CD4-positive, CD25-positive, alpha-beta regulatory T cell (primary cell): ENCODE measurements at regions not wholly inside any gene's neighbourhood (a gene's known extent, or its start where the extent isn't known, plus 50 kb on each side); places are given as distances from the start of the nearest gene placed in this dataset.
"Not testable (repeated sequence)": the region's sequence is repeated elsewhere in the genome, so short reads cannot be mapped to it uniquely, and the experiment has no call there.

Source experiments
- ATAC-seq, 2 donors: fragments of 150-1000 bp; cut with Tn5 transposase; one replicate each; pipeline ENCODE4 v1.10.0; 2021; ENCODE audit warnings: low read depth in 2 of 2, moderate number of reproducible peaks in 2 of 2, moderate library complexity in 1 of 2
- DNase-seq, 3 donors: peaks; one replicate each; pipeline versions ENCODE4 v3.0.0 to v3.0.0-alpha.2; 2012 to 2022; ENCODE audit warnings: mixed read lengths in 1 of 3
- H3K27ac ChIP-seq: one replicate; pipeline ENCODE4 v1.7.0; 2013; ENCODE audit warnings: mild to moderate bottlenecking, low read length; ENCODE audit not compliant: insufficient read depth, poor library complexity, severe bottlenecking
- H3K27me3 ChIP-seq: one replicate; pipeline ENCODE4 v1.7.0; 2013; ENCODE audit warnings: low read length; ENCODE audit not compliant: control insufficient read depth, insufficient read depth
- H3K36me3 ChIP-seq: one replicate; pipeline ENCODE4 v1.7.0; 2013; ENCODE audit warnings: mild to moderate bottlenecking, low read length, moderate library complexity; ENCODE audit not compliant: control insufficient read depth, insufficient read depth
- H3K4me1 ChIP-seq: 2 replicates; pipeline ENCODE4 v1.7.0; 2013; ENCODE audit warnings: mild to moderate bottlenecking, low read length; ENCODE audit not compliant: insufficient read depth, control insufficient read depth, poor library complexity, severe bottlenecking
- H3K4me3 ChIP-seq: one replicate; pipeline ENCODE4 v1.7.0; 2013; ENCODE audit warnings: low read depth, mild to moderate bottlenecking, low read length, moderate library complexity
- H3K9me3 ChIP-seq, 2 experiments: 1 replicate in 1 of 2; 2 replicates in 1 of 2; pipeline ENCODE4 v1.7.0; 2013; ENCODE audit warnings: low read length in 2 of 2, mild to moderate bottlenecking in 1 of 2, moderate library complexity in 1 of 2; ENCODE audit not compliant: control insufficient read depth in 2 of 2
- H3K27ac Mint-ChIP-seq, 3 donors: one replicate each; pipeline ENCODE4 v1.8.0; 2020 to 2022; ENCODE audit warnings: mild to moderate bottlenecking in 3 of 3, mixed read lengths in 3 of 3, moderate library complexity in 2 of 3
- H3K27me3 Mint-ChIP-seq: one replicate; pipeline ENCODE4 v1.8.0; 2022; ENCODE audit warnings: mild to moderate bottlenecking, mixed read lengths
- H3K36me3 Mint-ChIP-seq: one replicate; pipeline ENCODE4 v1.8.0; 2020; ENCODE audit warnings: mixed read lengths
- H3K4me1 Mint-ChIP-seq, 4 donors: one replicate each; pipeline ENCODE4 v1.8.0; 2020 to 2022; ENCODE audit warnings: mixed read lengths in 4 of 4, mild to moderate bottlenecking in 1 of 4
- H3K4me3 Mint-ChIP-seq, 4 donors: one replicate each; pipeline ENCODE4 v1.8.0; 2020 to 2022; ENCODE audit warnings: mild to moderate bottlenecking in 4 of 4, mixed read lengths in 4 of 4, moderate library complexity in 3 of 4
- H3K9me3 Mint-ChIP-seq, 7 donors: one replicate each; pipeline ENCODE4 v1.8.0; 2020 to 2022; ENCODE audit warnings: mixed read lengths in 7 of 7, mild to moderate bottlenecking in 3 of 7, moderate library complexity in 2 of 7

GRCh38 chr6:67467341-67467740 lies 1167.7 kb upstream of the ADGRB3 start:
- Mint-ChIP-seq H3K4me1 (no peaks in the 10 kb centered on the region), H3K27me3 (no peaks in the 10 kb centered on the region), H3K27ac (no peak overlapping the region), H3K4me3 (no peak overlapping the region), H3K36me3 (no peaks in the 10 kb centered on the region), H3K9me3 (peaks cover 3 to 17% (median 7%) of the 10 kb centered on the region in 7 donors)
- Histone ChIP-seq H3K4me3 (no peak overlapping the region), H3K4me1 (no peaks in the 10 kb centered on the region), H3K27ac (no peak overlapping the region), H3K27me3 (no peaks in the 10 kb centered on the region), H3K36me3 (no peaks in the 10 kb centered on the region), H3K9me3 (no peaks in the 10 kb centered on the region)
- no peak for DNase-seq
- ATAC-seq = no peak

DNA sequence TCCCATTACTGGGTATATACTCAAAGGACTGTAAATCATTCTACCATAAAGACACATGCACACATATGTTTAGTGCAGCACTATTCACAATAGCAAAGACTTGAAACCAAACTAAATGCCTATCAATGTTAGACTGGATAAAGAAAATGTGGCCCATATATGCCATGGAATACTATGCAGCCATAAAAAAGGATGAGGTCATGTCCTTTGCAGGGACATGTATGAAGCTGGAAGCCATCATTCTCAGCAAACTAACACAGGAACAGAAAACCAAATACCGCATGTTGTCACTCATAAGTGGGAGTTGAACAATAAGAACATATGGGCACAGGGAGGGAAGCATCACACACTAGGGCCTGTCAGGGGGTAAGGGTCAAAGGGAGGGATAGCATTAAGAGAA lies 1172.4 kb upstream of the ADGRB3 start:
- ATAC-seq, DNase-seq, H3K4me3 Mint-ChIP-seq: not testable (repeated sequence)

GRCh38 chr6:67459556-67459955 lies 1175.5 kb upstream of the ADGRB3 start:
- Mint-ChIP-seq H3K4me1 (no peaks in the 10 kb centered on the region), H3K9me3 (peaks cover 0 to 41% (median 10%) of the 10 kb centered on the region in 7 donors), H3K36me3 (no peaks in the 10 kb centered on the region), H3K27me3 (no peaks in the 10 kb centered on the region), H3K27ac (no peak overlapping the region), H3K4me3 (no peak overlapping the region)
- Histone ChIP-seq H3K36me3 (no peaks in the 10 kb centered on the region), H3K4me1 (no peaks in the 10 kb centered on the region), H3K9me3 (peaks cover 10 to 24% of the 10 kb centered on the region in 2 experiments), H3K27ac (no peak overlapping the region), H3K4me3 (no peak overlapping the region), H3K27me3 (no peaks in the 10 kb centered on the region)
- no peak for DNase-seq
- ATAC-seq = no peak

More for the DNA sequence above, 1172.4 kb upstream of the ADGRB3 start:
- H3K36me3 Mint-ChIP-seq, H3K36me3 ChIP-seq, H3K4me1 Mint-ChIP-seq, H3K27me3 ChIP-seq, H3K4me3 ChIP-seq, H3K27ac ChIP-seq, H3K4me1 ChIP-seq, H3K27me3 Mint-ChIP-seq: not testable (repeated sequence)
- peaks cover 10 to 21% of the 10 kb centered on the region in 2 experiments for H3K9me3 ChIP-seq
- peaks cover 3 to 35% (median 17%) of the 10 kb centered on the region in 7 donors for H3K9me3 Mint-ChIP-seq
- peak overlapping the region in 1 of 3 donors; percentile 78 for H3K27ac Mint-ChIP-seq

- Mint-ChIP-seq H3K4me3 (no peak overlapping the region), H3K36me3 (no peaks in the 10 kb centered on the region), H3K27ac (no peak overlapping the region), H3K4me1 (no peaks in the 10 kb centered on the region), H3K27me3 (no peaks in the 10 kb centered on the region), H3K9me3 (peaks cover 2 to 46% (median 10%) of the 10 kb centered on the region in 7 donors)
- Histone ChIP-seq H3K4me1 (no peaks in the 10 kb centered on the region), H3K4me3 (no peak overlapping the region), H3K36me3 (no peaks in the 10 kb centered on the region), H3K9me3 (peaks cover 10 to 24% of the 10 kb centered on the region in 2 experiments), H3K27me3 (no peaks in the 10 kb centered on the region), H3K27ac (no peak overlapping the region)
- ATAC-seq (no peak), DNase-seq (no peak)
These were observed 1176.8 kb upstream of the ADGRB3 start for GRCh38 chr6:67458265-67458664.

DNA sequence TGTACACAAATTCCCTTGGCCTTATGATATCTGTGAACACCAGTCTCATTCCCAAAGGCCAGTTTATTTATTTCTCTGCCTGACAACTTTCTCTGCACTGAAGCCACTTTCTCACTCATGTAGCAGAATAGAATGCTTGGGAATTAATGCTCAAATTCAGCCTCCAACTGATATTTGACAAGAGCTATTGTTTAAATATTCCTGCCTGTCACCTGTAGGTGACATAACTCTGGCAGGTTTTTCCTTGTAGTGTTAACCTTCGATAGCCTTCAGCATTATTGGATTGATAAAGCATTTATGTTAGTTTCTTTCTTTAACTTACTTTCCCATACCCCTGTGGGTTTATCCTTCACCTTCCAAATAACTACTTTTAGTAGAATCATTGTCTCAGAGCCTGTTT lies 1183.2 kb upstream of the ADGRB3 start:
- Histone ChIP-seq H3K36me3 (no peaks in the 10 kb centered on the region), H3K9me3 (no peaks in the 10 kb centered on the region), H3K27ac (no peak overlapping the region), H3K4me1 (no peaks in the 10 kb centered on the region), H3K4me3 (no peak overlapping the region), H3K27me3 (no peaks in the 10 kb centered on the region)
- DNase-seq (no peak), ATAC-seq (no peak)
- Mint-ChIP-seq H3K27ac (no peak overlapping the region), H3K27me3 (no peaks in the 10 kb centered on the region), H3K4me3 (no peak overlapping the region), H3K36me3 (no peaks in the 10 kb centered on the region), H3K4me1 (no peaks in the 10 kb centered on the region), H3K9me3 (peaks cover 0 to 27% (median 5%) of the 10 kb centered on the region in 7 donors)

- Mint-ChIP-seq H3K36me3 (no peaks in the 10 kb centered on the region), H3K4me1 (no peaks in the 10 kb centered on the region), H3K27me3 (no peaks in the 10 kb centered on the region), H3K9me3 (peaks cover 0 to 22% (median 5%) of the 10 kb centered on the region in 7 donors), H3K4me3 (no peak overlapping the region), H3K27ac (no peak overlapping the region)
- ATAC-seq (no peak), DNase-seq (no peak)
- Histone ChIP-seq H3K36me3 (no peaks in the 10 kb centered on the region), H3K4me1 (no peaks in the 10 kb centered on the region), H3K27ac (no peak overlapping the region), H3K4me3 (no peak overlapping the region), H3K27me3 (no peaks in the 10 kb centered on the region), H3K9me3 (no peaks in the 10 kb centered on the region)
These were observed 1184.4 kb upstream of the ADGRB3 start for GRCh38 chr6:67450641-67451040.

- no peaks in the 10 kb centered on the region for H3K4me1 ChIP-seq
- Mint-ChIP-seq H3K36me3 (no peaks in the 10 kb centered on the region), H3K4me3 (no peak overlapping the region), H3K4me1 (no peaks in the 10 kb centered on the region), H3K27me3 (no peaks in the 10 kb centered on the region), H3K27ac (no peak overlapping the region), H3K9me3 (peaks cover 0 to 17% (median 5%) of the 10 kb centered on the region in 7 donors)
- no peak overlapping the region for H3K4me3 ChIP-seq
- no peak overlapping the region for H3K27ac ChIP-seq
- H3K27me3 ChIP-seq = no peaks in the 10 kb centered on the region
- no peak for ATAC-seq
- H3K36me3 ChIP-seq = no peaks in the 10 kb centered on the region
- no peaks in the 10 kb centered on the region for H3K9me3 ChIP-seq
- DNase-seq = no peak
These were observed 1185.5 kb upstream of the ADGRB3 start for GRCh38 chr6:67449602-67450001.

- Histone ChIP-seq H3K36me3 (no peaks in the 10 kb centered on the region), H3K27me3 (no peaks in the 10 kb centered on the region), H3K27ac (no peak overlapping the region), H3K4me3 (no peak overlapping the region), H3K9me3 (peaks cover 0 to 2% of the 10 kb centered on the region in 2 experiments), H3K4me1 (no peaks in the 10 kb centered on the region)
- ATAC-seq (no peak), DNase-seq (peak in 1 of 3 donors; percentile 3)
- H3K4me1 Mint-ChIP-seq = no peaks in the 10 kb centered on the region
- peaks cover 0 to 7% (median 2%) of the 10 kb centered on the region in 7 donors for H3K9me3 Mint-ChIP-seq
- no peaks in the 10 kb centered on the region for H3K36me3 Mint-ChIP-seq
- H3K27me3 Mint-ChIP-seq = no peaks in the 10 kb centered on the region
- H3K27ac Mint-ChIP-seq = no peak overlapping the region
- no peak overlapping the region for H3K4me3 Mint-ChIP-seq
These were observed 1202.0 kb upstream of the ADGRB3 start for GRCh38 chr6:67433124-67433523.
